Femur (tissue), 1 donor: ENCODE measurements at regions not wholly inside any gene's neighbourhood (a gene's known extent, or its start where the extent isn't known, plus 50 kb on each side); places are given as distances from the start of the nearest gene placed in this dataset.

Source experiments
- DNase-seq: peaks from one replicate; pipeline ENCODE4 v3.0.0-alpha.2; 2017

- no peak for DNase-seq
These were observed 246.5 kb downstream of the LTN1 start for GRCh38 chr21:28746166-28746565.

GRCh38 chr21:28745131-28746016 is 247.3 kb downstream of the LTN1 start:
- DNase-seq, result peak; percentile 81

- DNase-seq, result no peak
These were observed 249.0 kb downstream of the LTN1 start for GRCh38 chr21:28743723-28744122.

- no peak for DNase-seq
These were observed 250.2 kb downstream of the LTN1 start for GRCh38 chr21:28742527-28742926.

DNA sequence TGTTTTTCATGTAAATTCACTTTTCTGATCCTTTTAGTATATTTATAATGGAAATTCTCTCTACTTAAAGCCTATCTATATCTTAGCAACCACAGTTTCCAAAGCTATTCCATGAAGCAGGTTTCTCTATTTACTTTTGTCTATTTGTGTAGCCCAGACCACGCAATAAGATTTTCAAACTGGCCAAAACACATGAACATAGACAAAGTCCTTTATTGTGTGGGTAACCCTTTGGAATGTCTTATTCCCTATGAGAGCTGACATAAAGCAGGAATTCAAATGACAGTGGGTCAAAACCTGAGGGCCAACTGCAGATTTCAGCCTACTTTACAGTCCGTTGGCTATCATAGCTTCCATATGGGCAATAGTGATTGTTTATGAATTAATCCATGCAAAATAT is 252.6 kb downstream of the LTN1 start:
- no peak for DNase-seq

DNA sequence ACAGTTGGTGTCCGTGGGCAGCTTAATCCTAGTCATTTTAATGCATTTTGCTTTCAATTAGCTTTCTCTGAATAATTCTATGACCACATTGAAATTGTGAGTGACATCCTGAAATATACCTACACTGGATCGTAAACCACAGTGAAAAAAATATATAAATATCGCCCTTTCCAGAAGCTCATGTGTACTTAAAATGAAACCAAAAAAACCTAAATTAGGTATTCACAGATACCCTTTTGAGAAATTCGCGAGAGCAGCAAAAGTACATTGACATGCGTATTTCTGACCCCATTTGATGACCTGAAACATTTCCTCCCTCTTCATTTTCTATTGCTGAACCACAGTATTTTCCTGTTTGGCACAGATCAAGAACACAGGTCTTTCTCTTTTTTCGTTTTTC is 253.8 kb downstream of the LTN1 start:
- DNase-seq, result no peak

DNA sequence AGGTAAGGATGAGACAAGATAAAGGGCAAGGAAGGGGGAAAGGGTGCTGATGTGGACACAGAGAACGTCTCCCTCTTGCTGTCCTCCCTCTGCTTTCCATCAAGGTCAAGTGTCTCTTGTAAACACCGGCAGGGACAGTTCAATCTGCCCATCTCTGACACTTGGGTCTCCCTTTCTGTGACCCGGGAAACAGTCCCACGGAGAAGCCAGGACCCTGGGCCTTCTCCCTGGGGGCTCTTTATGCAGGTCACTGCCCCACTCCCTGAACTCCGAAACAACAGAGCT is 254.3 kb downstream of the LTN1 start:
- DNase-seq, result no peak

DNA sequence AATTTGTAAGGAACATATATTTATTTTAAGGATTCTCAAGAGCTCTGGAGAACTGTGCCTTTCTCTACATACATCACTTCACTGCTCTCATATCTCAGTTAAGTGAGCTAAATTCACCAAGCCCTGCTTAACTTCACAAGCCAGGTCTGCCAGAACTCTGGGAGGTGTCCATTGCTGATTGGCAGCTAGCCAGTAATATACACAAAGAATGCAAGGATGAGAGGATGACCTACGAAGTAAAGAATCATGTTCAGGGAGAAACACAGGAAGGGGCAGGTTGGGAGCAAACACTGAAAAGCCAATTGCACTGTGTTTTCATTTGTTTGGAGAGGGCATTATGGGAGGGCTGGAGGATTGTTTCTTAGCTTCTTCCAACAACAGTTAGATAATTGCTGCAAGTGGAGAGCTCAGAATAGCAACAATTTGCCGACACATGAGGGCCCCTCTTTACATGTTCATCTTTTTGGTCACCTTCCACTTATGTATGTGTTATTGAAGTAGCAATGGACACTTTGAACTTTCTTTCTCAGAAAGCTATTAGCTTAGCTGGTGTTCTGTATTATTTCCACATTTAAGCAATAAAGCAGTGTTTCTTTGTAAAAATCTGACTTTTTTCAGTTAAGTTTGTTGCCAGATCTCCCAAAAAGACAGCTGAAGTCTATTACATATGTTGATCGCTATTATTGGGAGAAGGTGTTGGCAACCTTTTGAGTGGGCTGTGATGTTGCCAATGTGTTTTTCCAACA is 254.8 kb downstream of the LTN1 start:
- DNase-seq, result peak; percentile 27

DNA sequence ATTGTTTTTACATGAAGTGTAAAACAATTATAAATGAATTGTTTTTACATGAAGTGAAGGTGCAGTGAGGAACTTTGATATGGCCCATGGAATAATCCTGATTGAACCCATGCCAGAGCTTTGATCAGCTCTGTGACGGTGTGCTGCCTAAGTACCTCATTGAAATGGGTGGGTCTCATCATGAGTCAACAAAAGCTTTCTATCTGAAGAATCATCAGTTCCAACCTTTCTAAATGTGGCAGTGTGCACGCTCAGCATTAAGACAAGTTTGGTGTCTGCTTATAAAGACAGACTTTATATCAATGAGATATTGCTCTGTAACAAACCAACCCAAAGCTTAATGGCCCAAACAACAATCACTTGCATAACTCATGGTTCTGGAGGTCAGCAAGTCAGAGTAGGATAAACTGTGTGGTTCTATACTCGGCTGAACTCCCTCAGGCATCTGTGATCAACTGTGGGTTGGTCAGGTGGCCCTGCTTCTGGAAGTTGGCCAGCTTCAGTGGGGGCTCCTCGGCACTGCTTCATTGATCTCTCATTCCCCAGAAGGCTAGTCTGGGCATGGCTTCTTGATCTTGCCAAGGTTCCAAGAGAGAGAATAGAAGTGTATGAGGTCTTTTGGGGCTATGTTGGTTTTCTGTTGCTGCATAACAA is 258.0 kb downstream of the LTN1 start:
- no peak for DNase-seq

GRCh38 chr21:28731700-28732321 is 260.9 kb downstream of the LTN1 start:
- no peak for DNase-seq

GRCh38 chr21:28729887-28730286 is 262.8 kb downstream of the LTN1 start:
- DNase-seq, result no peak

- no peak for DNase-seq
These were observed 264.9 kb downstream of the LTN1 start for GRCh38 chr21:28727809-28728208.

- no peak for DNase-seq
These were observed 267.3 kb downstream of the LTN1 start for GRCh38 chr21:28725396-28725795.

- no peak for DNase-seq
These were observed 269.0 kb downstream of the LTN1 start for GRCh38 chr21:28723646-28724045.

- no peak for DNase-seq
These were observed 273.0 kb downstream of the LTN1 start for GRCh38 chr21:28719723-28720122.

- DNase-seq, result no peak
These were observed 277.8 kb downstream of the LTN1 start for GRCh38 chr21:28714777-28715464.

- no peak for DNase-seq
These were observed 280.3 kb downstream of the LTN1 start for GRCh38 chr21:28712411-28712810.

DNA sequence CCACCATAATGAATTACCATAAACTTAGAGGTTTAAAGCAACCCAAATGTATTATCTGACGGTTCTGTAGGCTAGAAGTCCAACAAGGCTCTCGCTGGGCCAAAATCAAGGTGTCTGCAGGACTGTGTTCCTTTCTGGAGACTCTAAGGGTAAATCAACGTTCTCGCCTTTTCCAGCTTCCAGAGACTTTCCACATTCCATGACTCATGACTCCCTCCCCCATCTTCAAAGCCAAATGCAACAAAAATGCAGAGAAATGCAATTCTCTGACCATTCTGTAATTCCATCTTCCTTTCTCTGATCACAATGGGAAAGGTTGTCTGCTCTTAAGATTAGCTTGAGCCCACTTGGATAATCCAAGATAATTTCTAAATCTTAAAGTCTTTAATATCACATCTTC is 287.1 kb downstream of the LTN1 start:
- DNase-seq, result no peak

- DNase-seq, result peak; percentile 66
These were observed 287.9 kb downstream of the LTN1 start for GRCh38 chr21:28704746-28705145.

DNA sequence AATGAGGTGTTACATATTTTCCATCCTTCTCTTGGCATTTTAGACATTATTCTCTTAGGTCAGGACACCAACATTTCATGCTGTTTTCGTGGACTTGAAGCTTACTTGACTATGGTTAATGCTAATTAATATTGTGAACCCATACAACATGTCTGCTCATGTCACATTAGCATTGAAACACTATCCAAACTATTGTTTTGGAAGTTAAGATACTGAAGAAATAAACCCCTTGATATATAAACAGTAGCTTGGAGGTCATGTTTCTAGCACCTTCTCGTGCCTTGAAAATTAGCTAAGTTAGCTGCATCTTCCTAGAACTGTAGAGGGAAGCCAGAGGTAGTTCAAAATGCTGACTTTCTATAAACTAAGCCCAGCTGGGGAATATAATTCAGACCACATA is 288.8 kb downstream of the LTN1 start:
- no peak for DNase-seq

GRCh38 chr21:28699596-28700259 is 292.9 kb downstream of the LTN1 start:
- no peak for DNase-seq

- DNase-seq, result no peak
These were observed 293.5 kb downstream of the LTN1 start for GRCh38 chr21:28699186-28699585.
